Memory B cell (primary cell): ENCODE measurements at regions not wholly inside any gene's neighbourhood (a gene's known extent, or its start where the extent isn't known, plus 50 kb on each side); places are given as distances from the start of the nearest gene placed in this dataset.
"Not testable (repeated sequence)": the region's sequence is repeated elsewhere in the genome, so short reads cannot be mapped to it uniquely, and the experiment has no call there.

Experiments
- ATAC-seq: fragments of 150-1000 bp; cut with Tn5 transposase; 2 replicates; pipeline ENCODE4 v1.10.0; 2021; ENCODE audit warnings: low read depth, mild to moderate bottlenecking, moderate library complexity
- DNase-seq, 2 donors: peaks; one replicate each; pipeline ENCODE4 v3.0.0; 2022; ENCODE audit warnings: low spot score in 2 of 2
- H3K27ac Mint-ChIP-seq: one replicate; pipeline ENCODE4 v1.8.0; 2022; ENCODE audit warnings: mild to moderate bottlenecking, moderate library complexity, mixed read lengths
- H3K27me3 Mint-ChIP-seq: one replicate; pipeline ENCODE4 v1.8.0; 2022; ENCODE audit warnings: mixed read lengths
- H3K36me3 Mint-ChIP-seq: one replicate; pipeline ENCODE4 v1.8.0; 2022; ENCODE audit warnings: mild to moderate bottlenecking, mixed read lengths
- H3K4me1 Mint-ChIP-seq: one replicate; pipeline ENCODE4 v1.8.0; 2022; ENCODE audit warnings: mixed read lengths
- H3K4me3 Mint-ChIP-seq: one replicate; pipeline ENCODE4 v1.8.0; 2022; ENCODE audit warnings: mild to moderate bottlenecking, moderate library complexity, mixed read lengths
- H3K9me3 Mint-ChIP-seq: one replicate; pipeline ENCODE4 v1.8.0; 2022; ENCODE audit warnings: mixed read lengths

DNA sequence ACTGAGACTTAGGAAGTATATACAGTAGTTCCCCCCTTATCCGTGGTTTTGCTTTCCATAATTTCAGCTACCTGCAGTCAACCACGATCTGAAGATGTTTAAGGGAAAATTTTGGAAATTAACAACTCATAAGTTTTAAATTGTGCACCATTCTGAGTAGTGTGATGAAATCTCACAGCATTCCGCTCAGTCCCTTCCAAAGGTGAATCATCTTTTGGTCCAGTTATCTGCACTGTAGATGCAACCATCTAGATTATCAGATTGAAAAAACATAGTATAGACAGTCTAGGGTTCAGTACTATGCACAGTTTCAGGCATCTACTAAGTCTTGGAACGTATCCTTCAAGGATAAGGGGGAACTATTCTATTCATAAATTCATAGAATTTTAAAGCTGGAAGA lies 109.0 kb downstream of the ANXA3 start:
- Mint-ChIP-seq H3K27me3 (no peaks in the 10 kb centered on the region), H3K36me3 (no peaks in the 10 kb centered on the region), H3K4me1 (peaks cover 50% of the 10 kb centered on the region), H3K9me3 (peaks cover 2% of the 10 kb centered on the region), H3K4me3 (no peak overlapping the region), H3K27ac (no peak overlapping the region)
- DNase-seq (no peak), ATAC-seq (no peak)

DNA sequence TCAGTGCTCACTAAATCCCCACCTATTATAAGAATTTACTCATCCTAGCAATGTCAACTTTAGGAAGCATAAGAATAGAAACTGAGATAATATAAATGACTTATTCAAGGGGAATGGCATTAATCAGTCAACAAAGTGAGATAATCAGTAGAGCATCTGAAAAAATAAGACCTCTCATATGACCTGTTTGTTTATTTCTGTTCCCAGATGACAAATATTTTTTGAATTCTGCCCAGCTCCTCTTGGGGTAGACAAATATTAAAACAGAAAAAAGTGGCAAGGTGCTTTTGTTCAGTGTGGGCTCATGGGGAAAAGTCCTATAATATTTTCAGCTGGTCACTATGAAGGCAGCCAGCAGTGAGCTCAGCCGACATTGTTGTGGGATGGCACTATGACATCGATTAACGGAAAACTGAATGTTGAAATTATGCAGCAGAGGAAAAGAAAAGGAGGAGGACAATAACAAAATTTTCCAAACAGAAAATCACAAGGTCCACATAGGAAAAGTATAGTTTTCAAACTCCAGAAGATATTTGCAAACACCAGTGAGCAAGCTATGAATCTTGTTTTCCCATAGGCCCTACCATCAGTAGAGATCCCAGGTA lies 109.6 kb downstream of the ANXA3 start:
- Mint-ChIP-seq H3K4me1 (peaks cover 47% of the 10 kb centered on the region), H3K9me3 (peaks cover 2% of the 10 kb centered on the region), H3K36me3 (no peaks in the 10 kb centered on the region), H3K27ac (peak overlapping the region; percentile 84), H3K27me3 (no peaks in the 10 kb centered on the region), H3K4me3 (no peak overlapping the region)
- DNase-seq (no peak), ATAC-seq (no peak)

DNA sequence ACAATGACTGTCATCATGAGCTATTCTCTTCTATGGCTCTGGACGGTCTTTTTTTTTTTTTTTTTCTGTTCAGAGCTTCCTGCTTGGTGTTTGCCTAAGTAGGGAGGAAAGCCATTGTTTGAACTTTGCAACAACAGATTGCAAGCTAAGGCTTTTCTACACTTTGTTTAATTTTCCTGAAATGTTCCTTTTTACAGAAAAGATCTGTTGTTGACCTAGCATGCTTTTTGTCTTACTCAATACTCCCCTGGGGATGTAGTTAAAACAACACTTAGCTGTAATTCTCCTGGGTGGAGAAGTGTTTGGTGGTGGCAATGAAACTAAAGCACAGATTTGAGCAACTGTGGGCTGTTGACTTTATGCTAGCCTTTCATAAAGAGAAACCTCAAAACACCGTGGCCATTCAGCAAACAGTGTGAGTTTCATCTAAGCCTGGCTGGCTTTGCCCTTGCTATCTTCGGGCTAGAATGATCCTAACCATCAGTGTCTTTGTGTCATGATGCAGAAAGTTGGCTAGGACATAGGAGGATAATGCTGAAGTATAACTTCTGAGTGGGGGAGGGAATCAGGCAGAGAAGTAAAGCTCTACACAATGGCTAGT lies 110.5 kb downstream of the ANXA3 start:
- Mint-ChIP-seq H3K4me3 (peak overlapping the region; percentile 53), H3K27me3 (no peaks in the 10 kb centered on the region)

DNA sequence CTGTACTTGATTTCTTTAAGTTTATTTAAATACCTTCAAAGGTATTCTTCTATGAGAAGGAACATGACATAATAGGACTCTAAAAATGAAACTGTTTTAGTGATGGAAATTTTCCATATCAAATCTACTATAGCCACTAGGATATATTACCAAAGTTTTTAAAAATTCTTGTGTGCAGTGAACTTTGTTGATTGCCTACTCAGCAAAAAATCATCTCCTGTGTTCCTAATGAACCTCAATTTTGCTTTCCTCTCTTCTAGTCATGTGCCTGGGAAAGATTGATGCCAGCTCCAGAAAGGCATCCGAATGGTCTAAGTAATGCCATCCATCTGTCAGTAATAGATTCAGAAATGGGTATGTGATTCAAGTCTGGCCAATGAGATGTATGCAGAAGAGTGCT lies 111.1 kb downstream of the ANXA3 start:
- ATAC-seq = no peak
- no peaks in the 10 kb centered on the region for H3K27me3 Mint-ChIP-seq
- no peak for DNase-seq
- H3K4me1 Mint-ChIP-seq = peaks cover 51% of the 10 kb centered on the region
- H3K27ac Mint-ChIP-seq = peak overlapping the region; percentile 84
- peaks cover 2% of the 10 kb centered on the region for H3K9me3 Mint-ChIP-seq
- H3K4me3 Mint-ChIP-seq = no peak overlapping the region
- no peaks in the 10 kb centered on the region for H3K36me3 Mint-ChIP-seq

More for the DNA sequence above, 110.5 kb downstream of the ANXA3 start:
- ATAC-seq (peak; percentile 33), DNase-seq (no peak)
- Mint-ChIP-seq H3K4me1 (peaks cover 52% of the 10 kb centered on the region), H3K27ac (peak overlapping the region; percentile 84), H3K9me3 (peaks cover 2% of the 10 kb centered on the region), H3K36me3 (no peaks in the 10 kb centered on the region)

DNA sequence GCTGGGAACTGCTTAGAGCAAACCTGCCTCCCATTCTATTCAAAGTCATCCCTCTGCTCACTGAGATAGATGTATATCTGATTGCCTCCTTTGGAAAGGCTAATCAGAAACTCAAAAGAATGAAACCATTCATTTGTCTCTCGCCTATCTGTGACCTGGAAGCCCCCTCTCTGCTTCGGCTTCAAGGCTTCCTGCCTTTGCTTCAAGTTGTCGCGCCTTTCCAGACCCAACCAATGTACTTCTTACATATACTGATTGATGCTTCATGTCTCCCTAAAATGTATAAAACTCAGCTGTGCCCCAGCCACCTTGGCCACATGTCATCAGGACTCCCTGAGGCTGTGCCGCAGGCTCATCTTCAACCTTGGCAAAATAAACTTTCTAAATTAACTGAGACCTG lies 111.9 kb upstream of the BMP2K start:
- not testable (repeated sequence) for H3K27me3 Mint-ChIP-seq, DNase-seq, H3K36me3 Mint-ChIP-seq, H3K9me3 Mint-ChIP-seq, H3K4me3 Mint-ChIP-seq, ATAC-seq
- H3K4me1 Mint-ChIP-seq = peaks cover 51% of the 10 kb centered on the region
- peak overlapping the region; percentile 15 for H3K27ac Mint-ChIP-seq

DNA sequence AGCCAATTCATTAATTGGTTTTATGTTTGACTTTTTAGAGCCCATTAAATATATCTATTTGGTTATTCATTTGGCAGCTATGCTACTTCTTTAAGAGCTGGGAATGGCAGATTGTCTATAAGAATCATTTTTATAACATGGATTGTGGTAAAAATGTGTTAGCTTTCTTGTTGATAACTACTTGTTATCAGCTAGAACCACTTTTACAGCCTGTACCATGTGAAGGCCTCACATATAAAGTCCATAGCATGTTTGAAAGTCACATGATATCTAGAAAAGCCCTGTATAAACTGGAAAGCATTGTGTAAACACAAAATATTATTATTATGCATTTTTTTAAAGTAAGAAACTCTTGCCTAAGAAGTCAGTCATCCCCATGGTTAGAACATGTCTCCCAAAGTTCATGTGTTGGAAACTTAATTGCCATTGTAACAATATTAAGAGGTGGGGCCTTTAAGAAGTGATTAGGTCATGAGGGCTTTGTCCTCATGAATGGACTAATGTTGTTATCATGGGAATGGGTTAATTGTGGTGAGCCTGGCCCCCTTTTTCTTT lies 110.9 kb upstream of the BMP2K start:
- peak overlapping the region; percentile 15 for H3K27ac Mint-ChIP-seq
- no peak for ATAC-seq

DNA sequence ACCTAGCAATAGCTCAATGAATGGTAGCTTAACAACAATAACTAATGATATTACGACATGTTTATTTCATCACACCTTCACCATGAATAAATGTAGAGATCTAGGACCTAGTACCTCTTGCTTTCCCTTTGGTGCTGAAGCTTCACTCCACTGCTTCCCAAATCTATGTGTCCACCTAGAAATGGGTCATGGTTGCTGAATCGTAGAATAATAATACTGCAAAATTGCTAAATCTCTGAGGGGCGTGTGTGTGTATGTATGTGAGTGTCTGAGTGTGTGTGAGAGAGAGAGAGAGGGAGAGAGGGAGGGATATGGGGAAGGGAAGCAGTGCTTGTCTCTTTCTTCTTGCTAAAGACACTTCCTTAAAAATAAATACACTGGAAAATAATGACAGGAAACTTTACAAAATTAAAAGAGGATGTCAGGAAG lies 109.3 kb upstream of the BMP2K start:
- Mint-ChIP-seq H3K4me1 (peaks cover 47% of the 10 kb centered on the region), H3K4me3 (peak overlapping the region; percentile 71)

More for the DNA sequence above, 110.9 kb upstream of the BMP2K start:
- H3K4me3 Mint-ChIP-seq = no peak overlapping the region
- DNase-seq = no peak
- peaks cover 51% of the 10 kb centered on the region for H3K4me1 Mint-ChIP-seq
- H3K36me3 Mint-ChIP-seq = no peaks in the 10 kb centered on the region
- H3K9me3 Mint-ChIP-seq = peaks cover 3% of the 10 kb centered on the region
- no peaks in the 10 kb centered on the region for H3K27me3 Mint-ChIP-seq

DNA sequence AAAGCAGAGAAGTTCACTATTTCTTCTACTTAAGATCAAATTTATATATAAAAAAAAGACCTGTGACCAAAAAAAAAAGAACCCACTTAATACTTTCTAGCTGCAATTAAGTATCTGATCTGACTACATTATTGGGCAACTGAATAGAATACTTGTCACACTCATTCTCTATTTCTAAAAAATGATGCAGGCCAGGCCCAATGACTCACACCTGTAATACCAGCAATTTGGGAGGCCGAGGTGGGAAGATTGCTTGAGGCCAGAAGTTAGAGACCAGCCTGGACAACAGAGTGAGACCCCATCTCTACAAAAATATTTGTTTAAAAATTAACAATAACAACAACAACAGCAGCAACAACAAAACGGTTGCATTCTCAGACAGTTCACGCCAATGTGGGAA lies 108.8 kb upstream of the BMP2K start:
- Mint-ChIP-seq H3K36me3 (no peaks in the 10 kb centered on the region), H3K27ac (peak overlapping the region; percentile 87), H3K27me3 (no peaks in the 10 kb centered on the region), H3K4me1 (peaks cover 46% of the 10 kb centered on the region), H3K4me3 (peak overlapping the region; percentile 53), H3K9me3 (peaks cover 3% of the 10 kb centered on the region)
- ATAC-seq (no peak), DNase-seq (no peak)

More for the DNA sequence above, 109.3 kb upstream of the BMP2K start:
- ATAC-seq (no peak), DNase-seq (no peak)
- Mint-ChIP-seq H3K36me3 (no peaks in the 10 kb centered on the region), H3K27ac (peak overlapping the region; percentile 87), H3K27me3 (no peaks in the 10 kb centered on the region), H3K9me3 (peaks cover 3% of the 10 kb centered on the region)

DNA sequence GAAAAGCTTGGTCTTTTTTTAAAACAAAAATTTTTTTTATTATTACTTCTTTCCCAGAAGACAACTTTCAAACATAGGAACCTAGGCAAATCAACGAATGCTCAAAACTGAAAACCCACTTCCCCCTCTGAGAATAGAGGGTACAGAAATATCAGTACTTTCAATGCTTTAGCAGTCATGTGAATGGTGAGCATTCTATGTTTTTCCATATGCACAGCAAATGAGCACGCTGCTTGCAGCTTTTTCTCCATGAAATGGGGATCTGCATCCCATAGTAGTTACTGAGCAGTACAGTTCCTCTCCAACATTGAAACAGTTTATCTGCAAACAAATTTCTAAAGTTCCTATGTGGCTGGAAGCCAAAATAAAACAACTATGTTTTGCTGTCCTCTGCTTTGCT lies 108.4 kb upstream of the BMP2K start:
- H3K4me1 Mint-ChIP-seq = peaks cover 47% of the 10 kb centered on the region

DNA sequence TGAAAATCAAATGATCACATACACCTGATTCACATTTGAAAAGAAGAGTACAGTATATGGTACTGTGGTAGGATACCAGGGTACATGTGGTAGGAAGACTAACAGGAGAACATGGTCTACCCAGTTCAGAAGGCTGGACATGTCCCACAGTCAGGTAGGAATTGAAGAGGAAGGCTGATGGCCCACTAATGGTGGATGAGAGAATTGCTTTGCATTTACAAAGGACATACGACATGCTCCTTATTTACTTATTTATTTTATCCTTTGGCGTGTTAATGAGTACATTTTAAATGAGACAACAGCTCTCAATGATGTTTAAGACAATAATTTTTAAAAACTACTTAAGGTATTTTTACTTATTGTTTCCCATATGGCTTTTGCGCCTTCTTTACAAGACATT lies 106.7 kb upstream of the BMP2K start:
- H3K27me3 Mint-ChIP-seq = no peaks in the 10 kb centered on the region
- H3K4me3 Mint-ChIP-seq = no peak overlapping the region
- DNase-seq (no peak), ATAC-seq (no peak)
- peaks cover 50% of the 10 kb centered on the region for H3K4me1 Mint-ChIP-seq
- H3K27ac Mint-ChIP-seq = no peak overlapping the region
- no peaks in the 10 kb centered on the region for H3K36me3 Mint-ChIP-seq
- H3K9me3 Mint-ChIP-seq = peaks cover 2% of the 10 kb centered on the region

More for the DNA sequence above, 108.4 kb upstream of the BMP2K start:
- peak overlapping the region; percentile 87 for H3K27ac Mint-ChIP-seq
- DNase-seq (no peak), ATAC-seq (peak; percentile 80)
- H3K9me3 Mint-ChIP-seq = peaks cover 3% of the 10 kb centered on the region
- H3K27me3 Mint-ChIP-seq = no peaks in the 10 kb centered on the region
- peak overlapping the region; percentile 53 for H3K4me3 Mint-ChIP-seq
- no peaks in the 10 kb centered on the region for H3K36me3 Mint-ChIP-seq

DNA sequence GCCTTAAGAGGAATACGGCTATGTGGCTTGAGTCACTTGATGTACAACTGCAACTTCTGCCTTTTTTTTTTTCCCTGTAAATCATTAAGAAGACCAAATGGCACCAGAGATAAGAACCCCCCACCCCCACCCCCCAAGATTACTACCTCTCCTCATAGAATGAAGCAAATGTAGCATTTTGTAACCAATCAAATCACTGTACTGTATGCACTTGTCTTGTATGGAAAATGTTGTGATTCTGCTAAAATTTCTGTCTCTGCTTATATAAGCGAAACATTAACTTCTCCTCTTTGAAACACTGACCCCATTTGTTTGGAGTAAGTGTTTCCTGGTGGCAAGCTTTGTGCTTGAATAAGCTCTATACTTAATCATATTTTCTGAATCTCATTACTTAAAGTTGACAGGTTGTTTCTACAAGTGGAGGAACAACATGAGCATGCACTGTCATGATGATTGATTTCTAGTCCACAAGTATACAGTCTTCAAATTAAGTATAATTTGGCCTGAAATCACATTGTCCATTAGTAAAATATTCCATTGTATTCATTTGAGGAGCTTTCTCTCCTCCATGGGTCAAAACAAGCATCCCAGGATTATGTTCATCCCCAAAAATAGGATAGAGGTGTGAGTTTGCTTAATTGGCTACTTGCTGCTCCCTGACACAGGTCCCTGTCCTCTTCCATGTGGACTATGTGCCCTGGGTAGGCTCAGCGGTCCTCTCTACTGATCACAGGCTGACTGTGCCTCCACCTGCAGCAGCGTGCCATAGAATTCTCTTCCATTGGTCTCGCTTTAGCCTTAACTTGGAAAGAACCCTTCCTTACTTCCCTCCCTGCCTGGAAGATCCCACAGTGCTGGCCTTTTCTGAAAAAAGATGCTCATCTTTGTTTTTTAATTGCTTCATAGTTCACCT lies 104.0 kb upstream of the BMP2K start:
- Mint-ChIP-seq H3K27ac (peak overlapping the region; percentile 36), H3K27me3 (no peaks in the 10 kb centered on the region), H3K4me3 (no peak overlapping the region), H3K4me1 (peaks cover 44% of the 10 kb centered on the region), H3K9me3 (peaks cover 4% of the 10 kb centered on the region), H3K36me3 (peaks cover 3% of the 10 kb centered on the region)
- ATAC-seq = no peak
- DNase-seq = no peak

DNA sequence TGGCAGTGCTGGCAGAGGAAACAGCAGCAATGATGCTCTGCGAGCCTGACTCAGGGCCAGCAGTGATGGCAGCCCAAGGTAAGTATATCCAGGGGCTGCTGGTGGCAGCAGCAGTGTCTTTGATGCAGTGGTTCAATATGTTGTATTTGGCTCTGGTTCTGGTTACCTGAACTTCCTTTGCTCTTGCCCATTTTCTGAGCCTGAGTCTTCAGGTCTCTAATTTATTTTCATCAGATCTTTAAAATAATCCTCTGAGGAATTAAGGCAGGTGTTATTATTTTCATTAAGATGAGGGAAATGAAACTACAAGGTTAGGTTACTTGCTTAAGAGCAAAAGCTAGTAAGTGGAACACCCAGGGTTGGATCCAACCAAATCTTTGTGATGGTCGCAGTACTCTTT lies 102.8 kb upstream of the BMP2K start:
- ATAC-seq (peak; percentile 89), DNase-seq (peak in 1 of 2 donors; percentile 16)
- Mint-ChIP-seq H3K9me3 (peaks cover 4% of the 10 kb centered on the region), H3K27ac (peak overlapping the region; percentile 36), H3K4me3 (peak overlapping the region; percentile 25), H3K36me3 (peaks cover 3% of the 10 kb centered on the region), H3K4me1 (peaks cover 34% of the 10 kb centered on the region), H3K27me3 (no peaks in the 10 kb centered on the region)

DNA sequence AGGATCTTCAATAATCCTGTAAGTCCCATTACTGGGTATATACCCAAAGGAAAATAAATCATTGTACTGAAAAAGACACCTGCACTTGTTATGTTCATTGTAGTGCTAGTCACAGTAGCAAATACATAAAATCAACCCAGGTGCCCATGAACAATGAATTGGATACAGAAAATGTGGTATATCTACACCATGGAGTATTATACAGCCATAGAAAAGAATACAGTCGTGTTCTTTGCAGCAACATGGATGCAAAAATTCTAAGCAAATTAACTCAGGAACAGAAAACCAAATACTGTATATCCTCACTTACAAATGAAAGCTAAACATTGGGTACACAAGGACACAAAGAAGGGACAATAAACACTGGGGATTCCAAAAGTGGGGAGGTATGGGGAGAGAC lies 100.8 kb upstream of the BMP2K start:
- H3K27me3 Mint-ChIP-seq = no peaks in the 10 kb centered on the region
- ATAC-seq (no peak), DNase-seq (no peak)
- H3K4me3 Mint-ChIP-seq = no peak overlapping the region
- peaks cover 22% of the 10 kb centered on the region for H3K4me1 Mint-ChIP-seq
- H3K36me3 Mint-ChIP-seq = peaks cover 3% of the 10 kb centered on the region
- peaks cover 3% of the 10 kb centered on the region for H3K9me3 Mint-ChIP-seq
- no peak overlapping the region for H3K27ac Mint-ChIP-seq

DNA sequence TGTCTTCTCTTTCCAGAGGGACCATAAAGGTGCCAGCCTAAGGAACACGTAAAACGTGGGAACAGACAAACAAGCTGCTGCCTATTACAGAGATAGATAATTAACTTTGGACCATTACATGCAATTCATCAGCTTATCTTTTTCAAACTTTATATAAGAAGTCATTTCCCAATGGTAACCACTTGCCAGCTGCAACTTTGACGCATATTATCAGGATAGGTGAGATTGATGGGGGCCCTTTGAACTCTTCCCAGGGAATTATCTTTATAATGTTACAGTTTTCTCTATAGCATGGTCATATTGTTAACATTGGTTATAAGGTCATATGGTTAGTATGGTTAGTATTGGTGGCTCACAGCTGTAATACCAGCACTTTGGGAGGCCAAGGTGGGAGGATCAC lies 94.1 kb upstream of the BMP2K start:
- Mint-ChIP-seq H3K9me3 (no peaks in the 10 kb centered on the region), H3K4me1 (no peaks in the 10 kb centered on the region), H3K27me3 (no peaks in the 10 kb centered on the region), H3K36me3 (no peaks in the 10 kb centered on the region), H3K4me3 (no peak overlapping the region), H3K27ac (no peak overlapping the region)
- no peak for DNase-seq
- no peak for ATAC-seq
